MCF 10A (cell line): ENCODE measurements at regions not wholly inside any gene's neighbourhood (a gene's known extent, or its start where the extent isn't known, plus 50 kb on each side); places are given as distances from the start of the nearest gene placed in this dataset.

Experiments
- BruUV-seq: library from RNA; stranded (reverse); fragments of 400-500 nt; replicated peaks from 2 replicates; lab custom pipeline; 2021; lab: Mats Ljungman, UMichigan
- CTCF ChIA-PET: fragments of 300-600 bp; sonication (Branson Sonifier 250); formaldehyde crosslinking; extraction: SDS; loops from one replicate; lab custom pipeline; 2021; ENCODE audit warnings: antibody characterized with exemption, inconsistent platforms; lab: Yijun Ruan, JAX
- POLR2A ChIA-PET: fragments of 300-600, 350-650 bp; sonication (Branson Sonifier 250); formaldehyde crosslinking; extraction: SDS; loops from one replicate; lab custom pipeline; 2020; ENCODE audit warnings: antibody characterized with exemption, inconsistent platforms; lab: Yijun Ruan, JAX
- DNase-seq: peaks from one replicate; pipeline ENCODE4 v3.0.0-alpha.2; 2018; ENCODE audit not compliant: unreplicated experiment
- H3K27ac Mint-ChIP-seq: one replicate; pipeline ENCODE4 v1.8.0; 2022; ENCODE audit warnings: mild to moderate bottlenecking, low read depth, mixed read lengths; ENCODE audit not compliant: unreplicated experiment
- H3K27me3 Mint-ChIP-seq: one replicate; pipeline ENCODE4 v1.8.0; 2022; ENCODE audit warnings: mixed read lengths; ENCODE audit not compliant: insufficient read depth, unreplicated experiment
- H3K36me3 Mint-ChIP-seq: one replicate; pipeline ENCODE4 v1.8.0; 2022; ENCODE audit warnings: mild to moderate bottlenecking, moderate library complexity, mixed read lengths; ENCODE audit not compliant: insufficient read depth, unreplicated experiment
- H3K4me1 Mint-ChIP-seq: one replicate; pipeline ENCODE4 v1.8.0; 2022; ENCODE audit warnings: mixed read lengths; ENCODE audit not compliant: insufficient read depth, unreplicated experiment
- H3K4me3 Mint-ChIP-seq: one replicate; pipeline ENCODE4 v1.8.0; 2022; ENCODE audit warnings: mild to moderate bottlenecking, moderate library complexity, mixed read lengths; ENCODE audit not compliant: unreplicated experiment
- H3K9me3 Mint-ChIP-seq: one replicate; pipeline ENCODE4 v1.8.0; 2022; ENCODE audit warnings: mixed read lengths; ENCODE audit not compliant: unreplicated experiment
- CTCF ChIP-seq: fragments of 200-600 bp; IDR thresholded peaks from one replicate; pipeline ENCODE4 v1.8.0; 2022; ENCODE audit warnings: antibody characterized with exemption, mild to moderate bottlenecking; ENCODE audit not compliant: unreplicated experiment
- intact Hi-C: fragments of 100-400 bp; cut with micrococcal nuclease; formaldehyde crosslinking; loops from 2 replicates; pipeline ENCODE4 v1.14.1; 2022

GRCh38 chr9:24961762-24962161 lies 416.1 kb upstream of the IZUMO3 start:
- POLR2A ChIA-PET: interaction anchor here (0.6 kb wide), 1 partner anchor 17 kb away, joined by 4 read pairs; no protein-coding TSS in a partner anchor
- no TSS peak for BruUV-seq
- TF ChIP-seq CTCF: no peak
- no peaks in the 10 kb centered on the region for H3K36me3 Mint-ChIP-seq
- intact Hi-C loops: no loop called here
- H3K27ac Mint-ChIP-seq: no peak overlapping the region
- peaks cover 24% of the 10 kb centered on the region for H3K9me3 Mint-ChIP-seq
- H3K4me3 Mint-ChIP-seq: no peak overlapping the region
- CTCF ChIA-PET: no interaction called here
- DNase-seq: no peak
- H3K4me1 Mint-ChIP-seq: no peaks in the 10 kb centered on the region
- no peaks in the 10 kb centered on the region for H3K27me3 Mint-ChIP-seq

GRCh38 chr9:24953070-24953469 lies 407.4 kb upstream of the IZUMO3 start:
- Mint-ChIP-seq H3K4me1 (no peaks in the 10 kb centered on the region), H3K9me3 (peaks cover 12% of the 10 kb centered on the region), H3K36me3 (no peaks in the 10 kb centered on the region), H3K27me3 (no peaks in the 10 kb centered on the region), H3K4me3 (no peak overlapping the region), H3K27ac (no peak overlapping the region)
- ChIA-PET CTCF (no interaction called here), POLR2A (no interaction called here)
- no TSS peak for BruUV-seq
- no peak for DNase-seq
- TF ChIP-seq CTCF: no peak
- intact Hi-C loops: no loop called here

GRCh38 chr9:24939109-24939850 lies 393.6 kb upstream of the IZUMO3 start:
- H3K4me3 Mint-ChIP-seq: no peak overlapping the region
- H3K4me1 Mint-ChIP-seq: no peaks in the 10 kb centered on the region
- intact Hi-C loops: no loop called here
- DNase-seq: no peak
- TF ChIP-seq CTCF: no peak
- no peaks in the 10 kb centered on the region for H3K36me3 Mint-ChIP-seq
- peaks cover 12% of the 10 kb centered on the region for H3K9me3 Mint-ChIP-seq
- ChIA-PET CTCF (interaction anchor here (0.6 kb wide), 1 partner anchor 1156 kb away, joined by 3 read pairs; no protein-coding TSS in a partner anchor), POLR2A (no interaction called here)
- BruUV-seq: no TSS peak
- no peaks in the 10 kb centered on the region for H3K27me3 Mint-ChIP-seq
- H3K27ac Mint-ChIP-seq: no peak overlapping the region

GRCh38 chr9:24936117-24936516 lies 390.4 kb upstream of the IZUMO3 start:
- no peak for TF ChIP-seq CTCF
- ChIA-PET CTCF (no interaction called here), POLR2A (interaction anchor here (0.6 kb wide), 1 partner anchor 542 kb away, joined by 4 read pairs; no protein-coding TSS in a partner anchor)
- intact Hi-C loops: no loop called here
- Mint-ChIP-seq H3K4me1 (no peaks in the 10 kb centered on the region), H3K36me3 (no peaks in the 10 kb centered on the region), H3K9me3 (peaks cover 9% of the 10 kb centered on the region), H3K4me3 (no peak overlapping the region), H3K27ac (no peak overlapping the region), H3K27me3 (no peaks in the 10 kb centered on the region)
- no TSS peak for BruUV-seq
- no peak for DNase-seq
